CD4-positive, alpha-beta T cell treated with Interleukin-1 beta for 1 hour (primary cell): ENCODE measurements at regions not wholly inside any gene's neighbourhood (a gene's known extent, or its start where the extent isn't known, plus 50 kb on each side); places are given as distances from the start of the nearest gene placed in this dataset.
"Not testable (repeated sequence)": the region's sequence is repeated elsewhere in the genome, so short reads cannot be mapped to it uniquely, and the experiment has no call there.

Experiments used
- DNase-seq, 2 donors: peaks; one replicate each; pipeline ENCODE4 v3.0.0-alpha.2; 2020 to 2022

- DNase-seq: no peak
These were observed 678.8 kb upstream of the NRP1 start for GRCh38 chr10:34013235-34013634.

- no peak for DNase-seq
These were observed 676.4 kb upstream of the NRP1 start for GRCh38 chr10:34010891-34011290.

DNA sequence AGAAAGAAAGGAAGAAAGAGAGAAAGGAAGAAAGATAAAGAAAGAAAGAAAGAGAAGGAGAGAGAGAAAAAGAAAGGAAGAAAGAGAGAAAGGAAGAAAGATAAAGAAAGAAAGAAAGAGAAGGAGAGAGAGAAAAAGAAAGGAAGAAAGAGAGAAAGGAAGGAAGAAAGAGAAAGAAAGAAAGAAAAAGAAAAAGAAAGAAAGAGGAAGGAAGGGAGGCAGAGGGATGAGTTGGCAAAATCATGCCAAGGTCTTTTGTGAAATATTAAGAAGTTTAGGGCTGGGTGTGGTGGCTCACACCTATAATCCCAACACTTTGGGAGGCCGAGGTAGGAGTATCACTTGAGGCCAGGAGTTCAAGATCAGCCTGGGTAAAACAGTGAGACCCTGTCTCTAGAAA, 675.8 kb upstream of the NRP1 start:
- DNase-seq: not testable (repeated sequence)

DNA sequence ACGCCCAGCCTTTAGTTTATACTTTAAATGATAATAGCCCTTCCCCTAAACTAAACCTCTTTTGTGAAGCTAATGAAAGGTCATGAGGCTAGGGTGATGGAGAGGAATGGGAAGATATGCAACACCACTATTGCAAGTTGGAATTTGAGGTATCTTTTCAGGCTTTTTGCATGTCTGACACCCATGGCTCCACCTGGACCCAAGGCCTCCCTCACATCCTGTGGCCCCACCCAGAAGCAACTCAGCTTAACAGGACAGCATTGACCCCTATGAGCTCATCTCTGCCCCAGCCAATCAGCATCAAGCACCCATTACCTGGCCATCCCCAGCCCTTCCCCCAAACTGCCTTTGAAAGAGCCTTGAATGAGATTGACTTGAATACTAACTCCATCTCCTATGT, 674.2 kb upstream of the NRP1 start:
- no peak for DNase-seq

GRCh38 chr10:34006471-34006870, 672.0 kb upstream of the NRP1 start:
- no peak for DNase-seq

- no peak for DNase-seq
These were observed 669.1 kb upstream of the NRP1 start for GRCh38 chr10:34003561-34003960.

- no peak for DNase-seq
These were observed 668.4 kb upstream of the NRP1 start for GRCh38 chr10:34002896-34003295.

- no peak for DNase-seq
These were observed 667.4 kb upstream of the NRP1 start for GRCh38 chr10:34001831-34002230.

- no peak for DNase-seq
These were observed 666.7 kb upstream of the NRP1 start for GRCh38 chr10:34001087-34001580.

DNA sequence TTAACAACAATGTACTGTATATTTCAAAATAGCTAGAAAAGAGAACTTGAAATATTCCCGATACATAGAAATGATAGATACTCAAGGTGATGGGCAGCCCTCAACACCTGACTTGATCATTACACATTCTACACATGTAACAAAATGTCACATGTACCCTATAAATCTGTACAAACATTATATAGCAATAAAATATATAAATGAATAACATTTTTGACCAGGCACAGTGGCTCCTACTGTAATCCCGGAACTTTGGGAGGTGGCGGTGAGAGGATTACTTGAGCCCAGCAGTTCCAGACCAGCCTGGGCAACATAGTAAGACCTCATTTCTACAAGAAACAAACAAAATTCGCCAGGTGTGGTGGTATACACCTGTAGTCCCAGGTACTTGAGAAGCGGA, 659.5 kb upstream of the NRP1 start:
- DNase-seq: no peak

DNA sequence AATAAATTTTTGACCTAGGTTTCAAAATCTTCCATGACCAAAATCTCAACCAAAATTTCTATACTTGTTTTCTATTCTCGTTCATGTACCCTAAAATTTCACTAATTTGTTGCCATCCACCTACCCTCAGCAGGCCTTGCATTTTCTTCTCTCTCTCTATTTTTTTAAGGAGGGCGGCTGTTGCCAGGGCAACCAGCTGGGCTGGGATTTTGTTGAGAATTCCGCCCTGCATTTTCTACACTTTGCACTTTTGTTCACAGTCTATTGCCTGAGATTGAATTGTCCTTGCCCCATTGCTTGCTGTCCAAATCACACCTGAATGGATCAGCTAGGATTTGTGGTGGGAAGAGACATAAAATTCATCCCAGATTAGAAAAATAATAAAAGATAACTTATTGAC, 657.5 kb upstream of the NRP1 start:
- no peak for DNase-seq

DNA sequence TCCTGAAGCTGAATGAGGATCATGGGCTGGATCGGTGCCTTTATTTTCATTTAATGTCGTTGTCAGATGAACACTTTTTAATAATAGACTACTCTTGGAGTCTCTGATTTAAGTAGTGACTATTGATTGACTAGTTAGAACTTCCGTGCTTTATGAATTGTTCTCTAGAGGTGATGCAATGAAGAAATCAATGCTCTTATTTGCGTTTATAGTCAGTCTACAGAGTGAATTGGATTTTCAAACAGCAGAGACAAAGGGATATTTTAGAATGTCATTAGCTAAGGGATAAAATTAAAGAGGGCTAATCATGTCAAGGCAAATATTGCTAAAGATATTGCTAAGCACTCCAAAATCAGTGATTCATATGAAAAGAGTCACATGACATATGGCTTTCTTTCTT, 652.0 kb upstream of the NRP1 start:
- DNase-seq: no peak

- DNase-seq: no peak
These were observed 651.5 kb upstream of the NRP1 start for GRCh38 chr10:33986016-33986415.

DNA sequence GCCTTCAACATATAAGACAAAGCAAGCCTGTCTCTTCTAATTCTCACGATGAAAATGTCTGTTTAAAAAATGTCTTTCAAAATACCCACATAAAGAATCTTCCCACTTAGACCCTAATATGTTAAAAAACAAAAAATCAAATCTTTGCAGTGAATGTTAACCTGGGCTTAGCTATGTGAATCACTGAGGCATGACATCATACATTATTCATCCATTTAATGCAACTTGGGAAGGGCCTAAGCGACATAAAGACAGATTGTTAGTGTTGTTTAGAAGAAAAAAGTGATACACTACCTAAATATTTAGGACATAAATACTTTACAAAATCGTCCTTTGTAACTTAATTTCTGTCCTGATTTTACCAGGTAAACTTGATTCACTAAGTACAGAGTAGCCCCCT, 648.5 kb upstream of the NRP1 start:
- no peak for DNase-seq

GRCh38 chr10:33981301-33981700, 646.8 kb upstream of the NRP1 start:
- DNase-seq: no peak

DNA sequence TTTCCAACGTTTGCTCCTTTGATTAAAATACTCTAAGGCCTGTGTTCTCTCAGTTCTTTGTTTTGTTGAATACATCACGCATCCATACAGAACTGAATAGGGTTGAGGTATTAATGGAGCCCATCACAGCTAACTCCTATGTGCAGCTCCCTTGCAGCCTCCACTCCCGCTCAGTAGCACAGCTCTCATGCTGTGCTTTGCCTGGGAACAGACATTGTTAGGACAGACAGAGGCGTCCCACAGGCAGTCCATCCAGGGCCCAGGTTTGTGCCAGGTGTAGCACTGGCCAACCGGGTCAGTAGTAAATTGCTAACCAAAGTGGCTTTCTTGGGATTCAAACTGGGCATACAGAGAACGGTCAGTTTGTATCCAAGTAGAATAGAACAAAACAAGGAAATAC, 644.7 kb upstream of the NRP1 start:
- DNase-seq: no peak

DNA sequence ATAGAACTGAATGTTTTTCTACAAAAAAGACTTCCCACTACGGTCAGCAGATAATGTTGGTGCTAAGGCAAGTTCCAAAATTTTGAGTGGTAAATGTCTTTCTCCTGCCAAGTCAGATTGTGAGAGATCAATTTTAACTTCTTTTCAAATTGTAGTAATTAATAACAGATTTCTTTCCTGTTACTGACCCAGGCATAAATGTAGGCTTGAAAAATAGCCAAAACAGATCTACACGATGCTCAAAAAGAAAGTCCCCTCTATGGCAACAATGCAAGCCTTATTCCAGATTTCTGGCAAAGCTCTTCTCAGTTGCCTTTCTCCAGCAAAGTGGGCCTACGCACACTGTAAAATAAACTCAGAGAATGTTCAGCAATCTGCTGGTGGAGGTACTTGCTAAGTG, 641.0 kb upstream of the NRP1 start:
- no peak for DNase-seq

DNA sequence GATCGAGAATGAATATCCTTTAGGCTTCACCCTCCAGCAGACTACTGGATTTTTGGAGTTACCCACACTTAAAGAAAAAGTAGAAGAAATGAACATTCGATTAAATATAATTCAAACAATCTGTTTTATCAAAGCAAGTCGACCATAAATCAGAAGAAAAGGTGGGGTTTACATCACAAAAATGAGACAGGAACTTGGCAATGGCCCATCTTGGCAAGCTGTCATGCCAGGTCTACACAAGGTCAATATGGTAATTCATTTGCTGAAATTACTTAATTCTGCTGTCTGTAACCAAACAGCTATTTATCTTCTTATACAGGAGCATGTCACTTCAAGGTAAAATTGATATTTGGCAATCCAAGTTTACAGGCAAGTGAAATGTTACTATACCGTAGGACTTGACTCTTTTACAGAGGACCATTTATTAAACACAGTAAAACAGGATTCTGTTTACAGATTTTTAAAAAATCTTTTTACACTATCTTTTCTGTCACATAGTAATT, 640.6 kb upstream of the NRP1 start:
- DNase-seq: no peak

DNA sequence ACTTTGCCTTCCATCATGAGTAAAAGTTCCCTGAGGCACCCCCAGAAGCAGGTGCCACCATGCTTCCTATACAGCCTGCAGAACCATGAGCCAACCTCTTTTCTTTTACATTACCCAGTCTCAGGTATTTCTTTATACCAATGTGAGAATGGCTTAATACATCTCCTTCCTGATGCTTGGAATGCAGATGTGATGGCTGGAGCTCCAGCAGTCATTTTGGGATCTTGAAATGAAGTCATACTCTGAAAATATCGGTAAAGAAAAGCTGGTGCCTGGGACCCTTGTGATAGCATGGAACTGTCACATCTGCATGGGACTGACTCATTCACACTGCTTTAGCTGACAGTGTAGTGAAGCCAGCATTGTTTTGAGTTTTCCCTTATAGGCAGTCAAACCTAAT, 634.5 kb upstream of the NRP1 start:
- no peak for DNase-seq

GRCh38 chr10:33967606-33968120, 633.2 kb upstream of the NRP1 start:
- DNase-seq: no peak

- no peak for DNase-seq
These were observed 632.5 kb upstream of the NRP1 start for GRCh38 chr10:33966946-33967345.

GRCh38 chr10:33965795-33966581, 631.5 kb upstream of the NRP1 start:
- no peak for DNase-seq

DNA sequence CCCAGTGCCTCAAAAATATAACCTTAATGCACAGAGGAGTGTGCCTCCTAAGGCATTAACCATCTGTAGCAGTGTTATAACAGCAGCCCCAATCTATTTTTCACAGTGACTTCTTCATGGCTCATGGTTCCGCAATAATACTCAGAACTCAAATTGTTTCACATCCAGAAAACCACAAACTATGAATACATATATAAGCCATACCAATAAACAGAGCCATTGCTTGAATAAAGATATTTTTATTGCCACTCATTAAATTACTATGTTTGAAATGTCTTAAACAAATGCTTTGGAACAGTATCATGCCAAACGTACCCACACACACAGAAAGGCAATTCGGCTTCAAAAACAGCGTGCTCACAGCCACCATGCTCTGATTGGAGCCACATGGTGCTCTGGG, 629.3 kb upstream of the NRP1 start:
- no peak for DNase-seq

DNA sequence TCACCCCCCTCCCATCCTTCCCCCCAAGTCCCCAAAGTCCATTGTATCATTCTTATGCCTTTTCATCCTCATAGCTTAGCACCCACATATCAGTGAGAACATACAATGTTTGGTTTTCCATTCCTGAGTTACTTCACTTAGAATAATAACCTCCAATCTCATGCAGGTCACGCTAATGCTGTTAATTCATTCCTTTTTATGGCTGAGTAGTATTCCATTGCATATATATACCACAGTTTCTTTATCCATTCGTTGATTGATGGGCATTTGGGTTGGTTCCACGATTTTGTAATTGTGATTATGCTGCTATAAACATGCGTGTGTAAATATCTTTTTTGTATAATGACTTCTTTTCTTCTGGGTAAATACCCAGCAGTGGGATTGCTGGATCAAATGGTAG, 621.9 kb upstream of the NRP1 start:
- DNase-seq: not testable (repeated sequence)

DNA sequence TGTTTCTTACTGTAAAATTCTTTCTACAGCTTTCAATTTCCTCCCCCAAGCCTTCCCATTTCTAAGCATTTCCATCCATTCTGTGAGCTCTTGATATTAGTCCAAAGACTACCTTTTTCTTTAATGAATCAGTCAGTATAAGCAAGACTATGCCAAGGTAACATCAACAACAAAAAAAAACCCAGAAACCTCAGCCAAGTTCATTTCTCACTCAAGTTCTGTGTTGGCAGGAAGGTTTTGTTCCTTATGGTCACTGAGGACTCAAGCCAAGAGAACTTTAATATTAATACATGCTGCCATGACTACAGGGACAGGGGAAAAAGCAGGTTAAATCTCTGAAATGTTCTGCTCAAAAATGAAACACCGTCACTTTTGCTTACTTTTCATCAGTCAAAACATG, 621.2 kb upstream of the NRP1 start:
- DNase-seq: no peak
